Pancreas (tissue), 10 donors: ENCODE measurements at regions not wholly inside any gene's neighbourhood (a gene's known extent, or its start where the extent isn't known, plus 50 kb on each side); places are given as distances from the start of the nearest gene placed in this dataset.

ENCODE experiments used
- ATAC-seq, 4 donors: fragments of 200-7000 bp; cut with Tn5 transposase; one replicate each; pipeline versions ENCODE4 v1.8.0 to v1.9.1; 2020; ENCODE audit warnings: mild to moderate bottlenecking in 4 of 4, moderate library complexity in 4 of 4
- DNase-seq, 6 donors: peaks; one replicate each; pipeline ENCODE4 v3.0.0-alpha.2; 2020
- FAIRE-seq: peaks from 2 replicates; lab custom pipeline; 2012; peaks lifted over from hg19 to GRCh38; lab: Jason Lieb, UNC
- H3K27ac ChIP-seq, 4 donors: fragments of 200-600 bp; sonication (generic); 1 replicate in 3 of 4; 2 replicates in 1 of 4; pipeline versions ENCODE4 v1.5.0 to v1.8.0; 2020
- H3K27me3 ChIP-seq, 4 donors: fragments of 200-600 bp; one replicate each; pipeline ENCODE4 v1.8.0; 2021
- H3K36me3 ChIP-seq, 3 donors: fragments of 200-600 bp; sonication (generic) in 1 of 3; one replicate each; pipeline versions ENCODE4 v1.5.0 to v1.8.0; 2020 to 2021
- H3K4me1 ChIP-seq, 3 donors: fragments of 200-600 bp; one replicate each; pipeline ENCODE4 v1.8.0; 2021
- H3K4me3 ChIP-seq, 4 donors: fragments of 200-600 bp; sonication (generic) in 2 of 4; one replicate each; pipeline versions ENCODE4 v1.5.0 to v1.8.0; 2020 to 2021
- H3K9me3 ChIP-seq, 4 donors: fragments of 200-600 bp; one replicate each; pipeline ENCODE4 v1.8.0; 2021
- CTCF ChIP-seq, 4 donors: fragments of 200-600 bp; sonication (generic) in 3 of 4; IDR thresholded peaks; one replicate each; pipeline versions ENCODE4 v1.5.0 to v1.8.0; 2021; ENCODE audit warnings: antibody characterized with exemption in 4 of 4
- WGBS, 2 donors: extraction: QIAGEN DNeasy Blood & Tissue Kit; methylation state at CpG; one replicate each; pipeline ENCODE4 v1.1.7; 2013; 5-methylcytosine and 5-hydroxymethylcytosine counted together
- intact Hi-C, 3 donors: fragments of 100-400 bp; cut with DNase I; formaldehyde crosslinking; loops; one replicate each; pipeline versions ENCODE4 v1.11.1 to v1.14.2; 2022
- donor health status: healthy with polysubstance abuse.
- donor health status: DM: no; HTN: no; CAD: no; lungs with moderate emphysema.
- donor health status: DM: no; HTN: no; CAD: no.
- donor health status: control.
- donor health status: control.
- donor health status: Bipolar disorder and iron deficiency.
- donor health status: DM: yes; HTN: yes; CAD: no.
- donor health status: DM: no; HTN: no; CAD: no.
- donor health status: DM: no; HTN: no; CAD: no.
- donor health status: DM: yes; HTN: yes; CAD: no.

GRCh38 chr18:72612894-72613533 lies 68.9 kb upstream of the CBLN2 start:
- no peak for TF ChIP-seq CTCF (IDR thresholded peaks at IDR 0.05)
- Histone ChIP-seq H3K9me3 (no peaks in the 10 kb centered on the region), H3K27me3 (no peaks in the 10 kb centered on the region), H3K4me3 (no peak overlapping the region), H3K4me1 (no peaks in the 10 kb centered on the region), H3K36me3 (no peaks in the 10 kb centered on the region), H3K27ac (no peak overlapping the region)
- ATAC-seq (no peak), FAIRE-seq (no peak), DNase-seq (no peak)
- WGBS, 2 donors = 51 to 59% methylated on average over 2 of the region's 2 CpGs
- intact Hi-C loops = no loop called here

DNA sequence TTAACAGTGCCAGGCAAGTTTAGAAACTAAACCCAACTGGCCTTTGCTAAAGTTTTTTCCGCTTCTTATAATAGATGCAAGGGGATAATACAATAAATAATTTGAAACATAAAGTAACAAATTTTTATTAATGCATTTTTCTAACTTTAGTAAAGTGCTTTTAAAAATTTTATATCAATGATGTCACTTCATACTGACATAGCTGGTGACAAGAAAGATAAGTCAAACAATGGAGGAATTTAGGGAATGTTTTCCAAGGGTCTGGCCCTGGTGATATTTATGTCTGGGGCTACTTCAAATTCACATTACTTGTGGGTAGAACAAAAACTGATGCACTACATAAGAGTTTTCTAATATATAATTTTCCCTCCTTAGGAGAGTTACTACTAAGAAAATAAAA lies 61.2 kb upstream of the CBLN2 start:
- FAIRE-seq (no peak), DNase-seq (no peak), ATAC-seq (no peak)
- no peaks in the 10 kb centered on the region for H3K36me3 ChIP-seq
- WGBS, 2 donors = 83 to 86% methylated on average over 1 of the region's 1 CpG
- intact Hi-C loops = no loop called here
- no peaks in the 10 kb centered on the region for H3K27me3 ChIP-seq
- no peak overlapping the region for H3K4me3 ChIP-seq
- no peak overlapping the region for H3K27ac ChIP-seq
- TF ChIP-seq CTCF (IDR thresholded peaks at IDR 0.05) = no peak
- H3K4me1 ChIP-seq = no peaks in the 10 kb centered on the region
- H3K9me3 ChIP-seq = no peaks in the 10 kb centered on the region

DNA sequence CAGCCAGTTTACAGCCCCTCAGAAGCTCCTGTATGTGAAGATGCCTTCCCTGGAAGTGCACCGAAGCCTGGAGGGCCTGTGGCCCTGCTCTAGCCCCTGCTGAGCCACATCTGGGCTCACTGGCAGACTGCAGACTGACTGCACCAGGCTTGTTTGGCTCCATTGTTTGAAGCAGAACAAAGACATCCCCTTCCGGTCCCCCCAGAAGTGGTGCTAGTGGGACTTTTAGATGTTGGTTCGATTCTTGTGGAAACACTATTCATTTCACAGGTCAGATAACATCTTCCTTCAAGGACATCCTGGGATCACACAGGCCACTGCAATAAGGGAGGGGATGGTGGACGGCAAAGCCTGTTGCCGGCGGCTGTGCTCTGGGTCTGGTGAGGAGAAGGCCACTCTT lies 57.8 kb upstream of the CBLN2 start:
- Histone ChIP-seq H3K27ac (no peak overlapping the region), H3K36me3 (no peaks in the 10 kb centered on the region), H3K9me3 (no peaks in the 10 kb centered on the region), H3K4me1 (no peaks in the 10 kb centered on the region), H3K27me3 (no peaks in the 10 kb centered on the region), H3K4me3 (no peak overlapping the region)
- TF ChIP-seq CTCF (IDR thresholded peaks at IDR 0.05) = no peak
- intact Hi-C loops = no loop called here
- WGBS, 2 donors = 59 to 65% methylated on average over 6 of the region's 6 CpGs
- DNase-seq = no peak
- ATAC-seq = no peak
- no peak for FAIRE-seq

DNA sequence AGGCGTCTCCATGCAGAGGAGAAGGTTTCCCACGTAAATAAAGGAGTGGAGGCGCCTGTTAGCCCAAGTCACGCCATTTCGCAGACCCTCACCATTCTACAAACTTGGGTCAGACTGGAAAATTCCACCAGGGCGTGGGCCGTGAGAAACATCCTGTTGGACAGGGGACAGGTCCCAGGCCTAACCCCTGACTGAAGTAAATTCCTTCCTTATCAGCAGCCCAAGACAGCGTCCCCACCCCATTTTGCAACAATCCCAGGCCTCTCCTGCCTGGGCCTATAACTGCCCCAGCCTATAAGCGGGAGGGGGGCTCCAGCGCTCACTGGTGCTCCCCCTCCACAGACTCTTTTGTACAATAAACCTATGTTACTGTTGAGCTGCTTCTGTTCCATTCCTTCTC lies 57.3 kb upstream of the CBLN2 start:
- FAIRE-seq (no peak), ATAC-seq (no peak), DNase-seq (no peak)
- intact Hi-C loops = no loop called here
- Histone ChIP-seq H3K4me1 (no peaks in the 10 kb centered on the region), H3K36me3 (no peaks in the 10 kb centered on the region), H3K27me3 (no peaks in the 10 kb centered on the region), H3K27ac (no peak overlapping the region), H3K4me3 (no peak overlapping the region), H3K9me3 (no peaks in the 10 kb centered on the region)
- 57 to 61% methylated on average over 10 of the region's 10 CpGs for WGBS, 2 donors
- no peak for TF ChIP-seq CTCF (IDR thresholded peaks at IDR 0.05)
